Endothelial cell (in vitro differentiated cells): ENCODE measurements at regions not wholly inside any gene's neighbourhood (a gene's known extent, or its start where the extent isn't known, plus 50 kb on each side); places are given as distances from the start of the nearest gene placed in this dataset.
"Not testable (repeated sequence)": the region's sequence is repeated elsewhere in the genome, so short reads cannot be mapped to it uniquely, and the experiment has no call there.

Experiments
- DNase-seq: peaks from one replicate; pipeline ENCODE4 v3.0.0; 2021; ENCODE audit warnings: low spot score
- H3K27ac Mint-ChIP-seq: one replicate; pipeline ENCODE4 v1.8.0; 2021; ENCODE audit warnings: mixed read lengths, inconsistent platforms; ENCODE audit not compliant: unreplicated experiment
- H3K27me3 Mint-ChIP-seq: one replicate; pipeline ENCODE4 v1.8.0; 2021; ENCODE audit warnings: mild to moderate bottlenecking, moderate library complexity, mixed read lengths, inconsistent platforms; ENCODE audit not compliant: unreplicated experiment
- H3K36me3 Mint-ChIP-seq: one replicate; pipeline ENCODE4 v1.8.0; 2021; ENCODE audit warnings: mild to moderate bottlenecking, low read depth, mixed read lengths, inconsistent platforms; ENCODE audit not compliant: unreplicated experiment
- H3K4me1 Mint-ChIP-seq: one replicate; pipeline ENCODE4 v1.8.0; 2021; ENCODE audit warnings: mild to moderate bottlenecking, mixed read lengths, inconsistent platforms; ENCODE audit not compliant: unreplicated experiment
- H3K4me3 Mint-ChIP-seq: one replicate; pipeline ENCODE4 v1.8.0; 2021; ENCODE audit warnings: mild to moderate bottlenecking, mixed read lengths, inconsistent platforms; ENCODE audit not compliant: unreplicated experiment
- H3K9me3 Mint-ChIP-seq: one replicate; pipeline ENCODE4 v1.8.0; 2021; ENCODE audit warnings: mixed read lengths, inconsistent platforms; ENCODE audit not compliant: unreplicated experiment
- CTCF ChIP-seq: fragments of 200-600 bp; sonication (generic); IDR thresholded peaks from one replicate; pipeline ENCODE4 v1.5.0; 2021; ENCODE audit warnings: antibody characterized with exemption; ENCODE audit not compliant: unreplicated experiment

- Mint-ChIP-seq H3K9me3 (no peaks in the 10 kb centered on the region), H3K36me3 (no peaks in the 10 kb centered on the region), H3K27ac (no peak overlapping the region), H3K4me1 (peaks cover 7% of the 10 kb centered on the region), H3K27me3 (no peaks in the 10 kb centered on the region), H3K4me3 (no peak overlapping the region)
- TF ChIP-seq CTCF = no peak
- DNase-seq = no peak
Observed at GRCh38 chr4:123674762-123675465, 278.3 kb downstream of the SPRY1 start.

- Mint-ChIP-seq H3K4me1 (peaks cover 7% of the 10 kb centered on the region), H3K27me3 (no peaks in the 10 kb centered on the region), H3K27ac (no peak overlapping the region), H3K36me3 (no peaks in the 10 kb centered on the region), H3K4me3 (no peak overlapping the region), H3K9me3 (no peaks in the 10 kb centered on the region)
- no peak for DNase-seq
- TF ChIP-seq CTCF = no peak
Observed at GRCh38 chr4:123675567-123675966, 279.0 kb downstream of the SPRY1 start.

GRCh38 chr4:123676071-123676889 lies 279.7 kb downstream of the SPRY1 start:
- Mint-ChIP-seq H3K27me3 (no peaks in the 10 kb centered on the region), H3K36me3 (no peaks in the 10 kb centered on the region), H3K9me3 (no peaks in the 10 kb centered on the region), H3K4me3 (no peak overlapping the region), H3K4me1 (peaks cover 7% of the 10 kb centered on the region), H3K27ac (no peak overlapping the region)
- no peak for TF ChIP-seq CTCF
- no peak for DNase-seq

- H3K36me3 Mint-ChIP-seq = no peaks in the 10 kb centered on the region
- H3K27me3 Mint-ChIP-seq = no peaks in the 10 kb centered on the region
- TF ChIP-seq CTCF = no peak
- peaks cover 7% of the 10 kb centered on the region for H3K4me1 Mint-ChIP-seq
- H3K4me3 Mint-ChIP-seq = no peak overlapping the region
- no peaks in the 10 kb centered on the region for H3K9me3 Mint-ChIP-seq
- no peak overlapping the region for H3K27ac Mint-ChIP-seq
- no peak for DNase-seq
Observed at GRCh38 chr4:123676890-123677229, 280.3 kb downstream of the SPRY1 start.

- H3K27ac Mint-ChIP-seq = no peak overlapping the region
- no peak for TF ChIP-seq CTCF
Observed at GRCh38 chr4:123682931-123683330, 286.3 kb downstream of the SPRY1 start.

GRCh38 chr4:123684937-123685336 lies 288.3 kb downstream of the SPRY1 start:
- not testable (repeated sequence) for DNase-seq, H3K4me3 Mint-ChIP-seq, H3K27ac Mint-ChIP-seq, H3K4me1 Mint-ChIP-seq, H3K27me3 Mint-ChIP-seq
- H3K9me3 Mint-ChIP-seq = peaks cover 17% of the 10 kb centered on the region
- H3K36me3 Mint-ChIP-seq = peaks cover 45% of the 10 kb centered on the region

More at GRCh38 chr4:123682931-123683330, 286.3 kb downstream of the SPRY1 start:
- H3K4me1 Mint-ChIP-seq = no peaks in the 10 kb centered on the region
- DNase-seq = no peak
- H3K9me3 Mint-ChIP-seq = peaks cover 7% of the 10 kb centered on the region
- H3K4me3 Mint-ChIP-seq = no peak overlapping the region
- peaks cover 3% of the 10 kb centered on the region for H3K27me3 Mint-ChIP-seq
- peaks cover 30% of the 10 kb centered on the region for H3K36me3 Mint-ChIP-seq

- H3K27ac Mint-ChIP-seq = not testable (repeated sequence)
Observed at GRCh38 chr4:123695531-123695930, 298.9 kb downstream of the SPRY1 start.

More at GRCh38 chr4:123695531-123695930, 298.9 kb downstream of the SPRY1 start:
- H3K9me3 Mint-ChIP-seq, H3K4me3 Mint-ChIP-seq, H3K27me3 Mint-ChIP-seq, DNase-seq, H3K36me3 Mint-ChIP-seq, H3K4me1 Mint-ChIP-seq: not testable (repeated sequence)
